Islet of Langerhans (tissue), 1 donor: ENCODE measurements at regions not wholly inside any gene's neighbourhood (a gene's known extent, or its start where the extent isn't known, plus 50 kb on each side); places are given as distances from the start of the nearest gene placed in this dataset.

Source experiments
- FAIRE-seq: peaks from one replicate; lab custom pipeline; 2011; peaks lifted over from hg19 to GRCh38; lab: Jason Lieb, UNC

DNA sequence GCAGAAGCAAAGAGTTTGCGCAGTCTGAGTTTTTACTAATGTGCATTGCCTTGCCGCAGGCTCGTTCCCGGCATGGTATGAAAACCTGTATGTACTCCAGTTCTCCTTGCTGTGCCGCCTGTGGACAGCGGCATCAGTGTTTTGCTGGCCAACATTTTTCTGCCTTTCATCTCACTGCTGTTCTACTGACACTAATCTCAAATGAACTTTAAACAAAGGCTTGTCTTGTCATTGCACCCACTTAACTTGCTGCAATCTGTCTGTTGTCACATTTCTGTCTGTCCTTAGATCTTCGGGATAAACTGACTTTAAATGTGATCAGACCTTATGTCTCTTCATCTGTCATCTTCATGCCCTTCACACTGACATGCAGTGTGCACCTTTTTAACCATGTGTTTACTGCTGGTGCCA, 71.7 kb upstream of the ZNRF2 start:
- no peak for FAIRE-seq

DNA sequence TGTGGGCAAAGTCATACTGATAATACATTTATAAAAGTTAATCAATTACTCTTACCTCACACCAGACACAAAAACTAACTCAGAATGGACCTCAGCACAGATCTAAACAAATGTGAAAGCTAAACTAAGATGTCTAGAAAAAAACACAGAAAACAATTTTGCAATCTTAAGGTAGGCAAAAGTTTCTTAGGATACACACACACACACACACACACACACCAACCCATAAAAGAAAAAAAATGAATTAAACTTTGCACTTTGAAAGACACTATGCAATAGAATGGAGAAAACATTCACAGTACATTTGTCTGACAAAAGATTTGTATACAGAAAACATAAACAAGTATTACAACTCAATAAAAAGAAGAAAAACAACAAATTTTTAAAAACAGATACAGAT, 70.8 kb upstream of the ZNRF2 start:
- no peak for FAIRE-seq

DNA sequence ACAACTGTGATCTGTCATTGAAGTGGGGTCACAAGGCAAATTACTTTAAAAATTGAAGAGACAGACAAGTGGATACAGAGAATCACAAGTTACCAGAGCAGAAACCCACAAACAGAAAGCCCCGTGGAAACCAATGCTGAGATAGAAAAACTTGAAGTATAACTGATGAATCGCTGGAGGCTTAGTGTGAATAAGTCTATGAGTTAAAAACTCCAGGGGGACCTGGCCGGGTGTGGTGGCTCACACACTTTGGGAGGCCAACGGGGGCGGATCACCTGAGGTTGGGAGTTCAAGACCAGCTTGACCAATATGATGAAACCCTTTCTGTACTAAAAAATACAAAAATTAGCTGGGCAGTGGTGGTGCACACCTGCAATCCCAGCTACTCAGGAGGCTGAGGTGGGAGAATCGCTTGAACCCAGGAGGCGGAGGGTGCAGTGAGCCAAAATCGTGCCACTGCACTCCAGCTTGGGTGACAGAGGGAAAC, 69.7 kb upstream of the ZNRF2 start:
- FAIRE-seq = no peak

DNA sequence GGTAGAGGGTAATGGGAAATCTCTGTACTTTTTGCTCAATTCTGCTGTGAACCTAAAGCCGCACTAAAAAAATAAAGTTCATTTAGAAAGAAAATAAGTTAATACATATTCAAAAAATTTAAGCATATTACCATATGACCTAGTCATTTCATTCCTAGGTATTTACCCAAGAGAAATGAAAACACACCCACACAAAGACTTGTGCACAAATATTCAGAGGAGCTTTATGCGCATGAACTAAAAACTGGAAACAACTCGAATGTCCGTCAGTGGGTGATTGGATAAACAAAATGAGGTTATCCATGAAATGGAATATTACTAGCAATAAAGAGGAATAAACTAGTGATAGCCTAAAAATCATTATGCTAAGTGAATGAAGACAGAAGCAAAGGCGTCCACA, 62.6 kb upstream of the ZNRF2 start:
- FAIRE-seq = peak; percentile 64

DNA sequence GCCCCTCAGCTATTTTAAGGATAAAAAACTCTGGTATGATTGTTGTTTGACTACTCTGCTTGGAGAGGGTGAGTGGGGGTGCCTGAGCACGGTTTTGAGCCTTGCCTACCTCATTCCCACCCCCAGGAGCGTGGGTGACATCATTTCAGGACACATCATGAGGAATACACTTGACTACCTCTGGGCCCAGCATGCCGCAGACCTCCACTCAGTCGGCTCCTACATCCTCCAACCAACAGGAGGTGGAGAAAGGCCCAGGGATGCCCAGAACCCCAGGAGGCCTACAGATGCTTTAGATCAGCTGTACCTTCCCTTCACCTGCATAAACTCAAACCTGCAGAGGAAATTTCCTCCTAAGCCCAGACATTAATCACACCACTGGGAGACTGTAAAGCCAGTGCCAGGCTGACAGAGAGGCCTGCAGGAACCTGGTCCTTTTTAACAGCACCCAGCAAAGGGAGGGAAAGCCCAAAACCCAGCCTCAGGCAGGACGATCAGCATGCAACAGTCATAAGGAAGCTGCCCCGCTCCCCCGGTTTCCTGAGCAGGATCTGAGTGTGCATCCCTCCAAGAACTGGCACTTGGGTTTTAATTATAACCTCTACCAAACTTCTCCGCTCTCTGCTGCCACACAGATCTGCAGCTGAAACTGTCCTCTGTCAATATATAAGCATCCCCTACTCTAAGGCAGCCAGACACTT, 61.7 kb upstream of the ZNRF2 start:
- no peak for FAIRE-seq

DNA sequence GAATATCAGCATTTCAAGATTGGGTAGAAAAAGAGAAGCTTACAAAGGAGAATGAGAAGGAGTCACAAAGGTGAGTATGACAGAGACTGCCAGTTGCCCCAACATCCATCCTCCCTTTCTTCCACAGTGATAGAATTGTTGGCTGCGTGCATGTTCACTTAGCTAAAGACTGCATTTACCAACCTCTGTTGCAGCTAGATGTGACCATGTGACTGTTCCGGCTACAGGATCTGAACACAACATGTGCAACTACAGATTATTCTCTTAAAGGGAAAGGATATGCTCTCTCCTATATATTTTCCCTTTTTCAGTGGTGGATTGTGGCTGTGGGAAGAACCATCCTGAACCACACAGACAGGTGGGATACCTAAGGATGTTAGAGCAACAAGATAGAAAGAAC, 60.5 kb upstream of the ZNRF2 start:
- no peak for FAIRE-seq

DNA sequence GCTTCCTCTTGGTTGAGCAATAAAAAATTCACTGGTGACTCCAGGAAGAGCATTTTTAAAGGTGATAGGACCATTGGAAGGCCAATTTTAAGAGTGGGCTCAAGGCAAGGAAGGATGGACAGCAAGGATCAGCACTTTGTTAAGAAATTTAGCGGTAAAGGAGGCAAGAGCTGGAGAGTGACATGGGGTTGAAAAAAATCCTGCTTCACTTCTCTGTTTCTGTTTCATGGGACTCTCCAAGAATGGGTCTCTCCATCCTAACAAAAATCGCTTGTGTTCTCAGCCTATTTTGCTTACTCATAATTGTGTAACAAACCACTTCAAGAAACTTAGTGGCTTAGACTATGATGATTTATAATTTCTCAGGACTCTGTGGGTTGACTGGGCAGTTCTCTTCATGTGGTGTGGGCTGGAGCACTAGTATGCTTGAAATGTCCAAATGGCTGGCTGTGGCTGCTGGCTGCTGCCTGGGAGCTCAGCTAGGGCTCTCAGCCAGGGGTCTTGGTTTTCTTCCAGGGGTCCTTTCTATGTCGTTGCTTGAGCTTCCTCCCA, 59.8 kb upstream of the ZNRF2 start:
- no peak for FAIRE-seq

DNA sequence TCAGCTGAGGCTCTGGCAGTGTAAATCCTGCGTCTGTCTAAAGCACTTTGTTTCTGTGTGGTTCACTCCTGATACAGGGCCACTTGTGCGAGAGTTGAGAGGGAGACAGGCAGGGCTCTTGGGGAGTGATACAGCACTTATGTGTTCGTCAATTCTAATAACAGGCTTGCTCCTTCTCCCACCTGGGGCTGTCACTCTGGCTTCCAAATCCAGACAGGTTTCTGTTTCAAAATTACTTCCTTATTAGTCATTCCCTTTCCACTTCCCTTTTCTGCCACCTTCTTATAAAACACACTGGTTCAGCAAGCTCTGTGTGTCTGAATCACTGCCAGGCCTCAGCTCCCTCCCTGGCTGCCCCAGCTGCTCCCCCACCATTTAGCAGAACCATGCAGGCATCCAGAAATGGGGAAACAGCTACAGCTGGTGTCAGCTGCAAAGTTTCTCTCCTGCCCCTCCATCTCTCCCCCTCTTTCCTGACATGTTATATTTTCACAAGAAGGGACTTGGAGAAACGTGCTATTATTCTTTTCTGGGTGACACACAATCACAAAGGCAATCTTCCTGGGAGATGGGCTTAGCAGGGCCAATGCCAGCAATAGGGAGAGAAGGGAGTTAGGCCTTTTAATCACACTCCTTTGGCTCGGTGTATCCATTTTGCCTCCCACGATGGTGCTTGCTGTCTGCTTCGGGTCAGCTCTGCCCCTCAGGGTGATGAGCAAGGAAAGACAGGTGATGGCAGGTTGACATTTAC, 58.4 kb upstream of the ZNRF2 start:
- no peak for FAIRE-seq

DNA sequence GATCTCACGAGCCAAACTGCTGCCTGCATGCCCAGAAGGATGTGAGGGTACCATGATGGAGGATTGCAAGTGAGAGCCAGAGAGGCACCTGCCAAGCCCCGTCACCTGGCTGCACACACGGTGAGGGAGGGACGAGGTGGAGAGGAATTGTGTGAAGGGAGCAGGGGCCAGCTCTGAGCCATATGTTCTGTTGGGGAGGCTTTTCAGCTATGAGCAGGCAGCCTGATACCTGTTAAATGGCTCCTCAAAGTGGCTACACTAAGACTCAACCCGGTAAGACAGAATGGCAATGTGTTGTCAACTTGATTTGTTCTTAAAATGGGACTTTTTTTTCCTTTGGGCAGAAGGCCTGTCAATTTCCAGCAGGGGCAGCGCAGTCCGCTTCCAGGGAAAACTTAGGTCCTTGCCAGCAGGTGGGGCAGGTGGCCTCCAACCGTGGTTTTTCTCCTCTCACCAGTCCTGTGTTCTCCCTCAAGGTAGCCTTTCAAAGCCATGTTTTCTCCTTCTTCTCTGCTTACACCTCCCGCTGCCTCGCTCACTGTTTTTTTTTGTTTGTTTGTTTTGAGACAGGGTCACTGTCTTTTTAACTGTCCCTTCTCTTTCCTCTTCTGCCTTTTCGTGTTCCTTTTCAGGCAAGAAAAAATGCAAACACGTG, 57.7 kb upstream of the ZNRF2 start:
- FAIRE-seq = no peak

DNA sequence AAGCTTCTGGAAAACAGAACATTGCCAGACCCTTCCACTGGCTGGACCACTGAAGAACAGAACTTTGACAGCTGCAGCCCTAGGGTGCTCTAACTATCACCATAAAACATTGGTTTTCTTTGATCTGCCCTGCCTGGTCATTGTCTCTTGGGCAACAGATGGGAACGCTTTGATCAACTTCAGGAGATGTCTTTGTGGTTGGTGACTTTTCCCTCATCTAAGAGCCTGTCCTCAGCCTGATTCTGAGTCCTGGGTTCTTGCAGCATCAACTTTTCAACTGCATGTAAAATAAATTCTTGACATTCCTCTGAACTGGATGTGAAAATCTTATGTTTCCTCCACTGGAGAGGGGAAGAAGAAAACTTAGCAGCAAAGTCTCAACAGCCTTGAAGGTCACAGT, 53.1 kb upstream of the ZNRF2 start:
- no peak for FAIRE-seq

DNA sequence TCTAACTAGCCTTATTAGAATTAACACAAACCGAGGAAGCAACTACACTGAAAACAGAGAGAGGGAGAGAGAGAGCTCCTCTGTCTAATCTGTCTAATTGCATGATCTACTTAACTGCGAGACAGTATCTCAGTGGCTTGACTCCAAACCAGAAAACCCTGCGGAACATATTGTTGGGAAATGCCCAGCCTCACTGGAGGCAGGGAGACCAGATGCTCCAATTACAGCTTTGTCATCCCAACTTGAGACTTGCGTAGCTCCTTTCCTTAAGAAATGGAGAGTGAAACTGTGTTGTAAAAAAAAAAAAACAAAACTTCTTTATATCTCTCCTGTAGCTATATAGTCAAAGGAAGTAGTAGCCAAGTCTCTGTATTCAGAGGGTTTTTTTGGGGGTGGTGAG, 52.0 kb upstream of the ZNRF2 start:
- FAIRE-seq = no peak
